ENCODE measurements at regions not wholly inside any gene's neighbourhood (a gene's known extent, or its start where the extent isn't known, plus 50 kb on each side); places are given as distances from the start of the nearest gene placed in this dataset.

- TF ChIP-seq CTCF (IDR thresholded peaks at IDR 0.05; ENCODE audit: low read length) (no peak), EZH2 (IDR thresholded peaks at IDR 0.05; ENCODE audit: borderline replicate concordance, low read length) (no peak)
These were observed 93.8 kb upstream of the TOX2 start for GRCh38 chr20:43820731-43821330.
